ENCODE measurements at regions not wholly inside any gene's neighbourhood (a gene's known extent, or its start where the extent isn't known, plus 50 kb on each side); places are given as distances from the start of the nearest gene placed in this dataset.
A peak's percentile ranks its signal among the peaks of the same experiment; 100 is the strongest.

DNA sequence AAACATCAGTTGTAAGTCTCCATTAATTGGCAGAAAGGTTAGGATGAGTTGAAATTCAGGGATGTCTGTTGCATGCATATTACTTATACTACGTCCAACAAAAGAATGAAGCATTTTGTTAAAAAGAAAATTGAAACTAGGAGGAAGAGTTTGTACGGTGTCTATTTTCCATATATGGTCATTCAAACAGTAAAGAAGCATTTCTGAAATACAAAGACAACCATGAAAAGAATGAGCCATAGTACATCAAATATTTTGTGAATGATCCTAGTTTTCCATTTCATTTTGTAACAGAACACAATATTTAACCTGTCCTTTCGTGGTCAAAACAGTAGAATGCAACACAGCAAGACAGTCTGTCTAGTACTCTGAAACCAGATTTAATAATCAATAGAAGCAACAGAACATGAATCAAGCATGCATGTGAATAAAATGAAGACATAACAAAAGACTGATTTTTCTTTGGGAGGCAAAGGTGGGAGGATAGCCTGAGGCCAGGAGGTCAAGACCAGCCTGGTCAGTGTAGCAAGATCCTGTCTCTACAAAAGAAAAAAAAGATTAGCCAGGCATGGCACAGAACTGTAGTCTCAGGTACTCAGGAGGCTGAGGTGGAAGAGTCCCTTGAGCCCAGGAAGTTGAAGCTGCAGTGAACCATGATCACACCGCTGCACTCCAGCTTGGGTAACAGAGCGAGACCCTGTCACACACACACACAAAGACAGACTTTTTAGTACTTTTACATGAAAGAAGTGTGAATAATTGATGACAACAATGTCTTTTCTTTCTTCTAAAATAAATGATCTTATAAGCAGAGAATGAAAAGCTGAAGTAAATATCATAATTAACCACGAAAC, 156.0 kb downstream of the LRIG3 start:
- peaks cover 0 to 10% (median 5%) of the 10 kb centered on the region in 10 experiments; a peak in 9 of 20 replicates for H3K4me1 ChIP-seq
- peaks cover 0 to 9% (median 0%) of the 10 kb centered on the region in 11 experiments; a peak in 6 of 22 replicates for H3K9me3 ChIP-seq (replicated peaks in 1 of 11)
- no peaks in the 10 kb centered on the region for H4K20me1 ChIP-seq
- H3K4me3 ChIP-seq = no peak overlapping the region
- no peaks in the 10 kb centered on the region for H3K27me3 ChIP-seq
- H3K4me2 ChIP-seq = peak overlapping the region in 6 of 11 experiments; percentile 4 to 42 (median 11); a peak in 7 of 22 replicates
- no peak for TF ChIP-seq Cebpa-rat (IDR thresholded peaks at IDR 0.05)
- H3K27ac ChIP-seq = no peak overlapping the region
- no peak overlapping the region for H3K9ac ChIP-seq
- no peaks in the 10 kb centered on the region for H3K36me3 ChIP-seq

DNA sequence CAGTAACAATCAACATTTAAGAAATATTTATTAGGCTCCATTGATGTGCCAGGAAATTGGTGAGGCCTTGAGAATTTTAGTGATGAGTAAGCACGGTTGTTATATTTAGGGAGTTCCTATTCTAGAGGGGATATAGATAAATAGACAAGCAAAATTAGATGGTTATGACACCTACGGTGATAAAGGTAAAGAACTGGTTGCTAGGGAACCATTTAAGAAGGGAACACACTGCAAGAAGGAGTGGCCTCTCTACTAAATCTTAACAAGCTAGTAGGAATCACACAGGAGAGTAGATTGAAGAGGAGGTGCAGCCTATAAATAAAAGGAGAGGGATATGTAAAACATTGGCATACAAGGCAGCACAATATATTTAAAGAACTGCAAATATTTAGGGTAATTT, 155.2 kb downstream of the LRIG3 start:
- no peaks in the 10 kb centered on the region for H4K20me1 ChIP-seq
- H3K27me3 ChIP-seq = no peaks in the 10 kb centered on the region
- no peaks in the 10 kb centered on the region for H3K36me3 ChIP-seq
- peak overlapping the region in 4 of 11 experiments; percentile 4 to 14 (median 8); a peak in 4 of 22 replicates for H3K4me2 ChIP-seq
- no peak overlapping the region for H3K4me3 ChIP-seq
- peaks cover 0 to 9% (median 0%) of the 10 kb centered on the region in 11 experiments; a peak in 6 of 22 replicates for H3K9me3 ChIP-seq (replicated peaks in 1 of 11)
- no peak for TF ChIP-seq Cebpa-rat (IDR thresholded peaks at IDR 0.05)
- peaks cover 0 to 10% (median 5%) of the 10 kb centered on the region in 10 experiments; a peak in 9 of 20 replicates for H3K4me1 ChIP-seq
- no peak overlapping the region for H3K27ac ChIP-seq
- no peak overlapping the region for H3K9ac ChIP-seq

DNA sequence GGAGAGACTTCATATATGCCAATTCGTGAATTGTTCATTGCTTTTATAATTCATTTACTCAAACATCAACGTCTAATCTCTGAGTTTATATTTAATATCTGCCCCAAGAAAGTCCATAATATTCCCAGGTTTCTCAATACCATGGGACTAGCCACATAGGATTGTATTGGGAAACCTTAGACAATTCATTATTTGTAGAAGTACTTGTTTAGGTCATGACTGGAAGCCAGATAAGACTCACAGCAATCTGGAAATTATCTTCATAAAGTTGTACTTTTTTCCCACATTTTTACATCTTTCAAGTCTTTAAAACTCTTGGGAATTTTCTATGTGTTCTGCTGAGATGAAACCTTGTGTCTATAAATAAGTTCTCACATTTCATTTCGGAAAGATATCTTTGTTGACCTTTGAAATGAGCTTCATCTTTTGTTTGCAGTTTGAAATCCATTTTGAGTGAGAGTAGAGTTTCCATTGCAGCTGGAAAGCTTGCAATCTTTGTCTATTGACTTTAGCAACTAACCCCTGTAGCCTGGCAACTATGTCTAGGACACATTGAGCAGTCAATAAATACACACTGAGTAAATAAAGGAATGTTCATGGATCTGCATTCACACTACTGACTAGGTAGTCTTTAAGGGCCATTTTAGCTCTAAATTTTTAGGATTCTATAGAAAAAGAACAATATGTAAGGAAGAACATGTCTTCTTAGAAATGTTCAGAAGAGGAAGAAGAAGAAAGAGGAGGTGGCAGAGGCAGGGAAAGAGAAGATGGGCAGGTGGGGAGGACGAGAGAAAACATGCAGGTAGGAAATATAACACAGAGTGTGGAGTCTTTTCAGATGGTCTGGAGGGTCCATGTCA, 154.4 kb downstream of the LRIG3 start:
- Histone ChIP-seq H3K4me2 (no peak overlapping the region), H3K9ac (no peak overlapping the region), H3K4me3 (no peak overlapping the region), H3K9me3 (replicated peaks in 1 of 11) (peaks cover 0 to 9% (median 0%) of the 10 kb centered on the region in 11 experiments; a peak in 6 of 22 replicates), H3K27me3 (no peaks in the 10 kb centered on the region), H3K4me1 (peaks cover 0 to 10% (median 5%) of the 10 kb centered on the region in 10 experiments; a peak in 9 of 20 replicates), H4K20me1 (no peaks in the 10 kb centered on the region), H3K36me3 (no peaks in the 10 kb centered on the region), H3K27ac (no peak overlapping the region)
- no peak for TF ChIP-seq Cebpa-rat (IDR thresholded peaks at IDR 0.05)

DNA sequence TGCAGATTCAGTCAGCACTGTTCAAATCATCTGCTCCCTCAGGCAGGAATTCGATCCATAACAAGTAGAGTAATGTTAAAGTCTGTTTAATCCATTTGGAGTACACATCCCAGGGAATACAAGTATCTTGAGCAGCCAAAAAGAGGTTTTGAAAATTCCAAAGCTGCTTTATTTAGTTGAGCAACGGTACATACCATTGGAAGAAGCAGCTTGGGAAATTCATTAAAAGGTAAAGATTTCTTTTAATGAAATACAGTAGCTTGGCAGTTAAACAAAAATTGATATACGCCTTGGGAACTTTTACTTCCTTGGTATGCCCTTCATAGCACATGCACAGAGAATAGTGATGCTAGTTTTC, 153.8 kb downstream of the LRIG3 start:
- Histone ChIP-seq H3K27ac (no peak overlapping the region), H3K9me3 (replicated peaks in 1 of 11) (peaks cover 0 to 9% (median 0%) of the 10 kb centered on the region in 11 experiments; a peak in 6 of 22 replicates), H4K20me1 (no peaks in the 10 kb centered on the region), H3K9ac (no peak overlapping the region), H3K36me3 (no peaks in the 10 kb centered on the region), H3K27me3 (no peaks in the 10 kb centered on the region), H3K4me2 (no peak overlapping the region), H3K4me3 (no peak overlapping the region), H3K4me1 (peaks cover 0 to 10% (median 5%) of the 10 kb centered on the region in 10 experiments; a peak in 9 of 20 replicates)
- TF ChIP-seq Cebpa-rat (IDR thresholded peaks at IDR 0.05) = no peak

DNA sequence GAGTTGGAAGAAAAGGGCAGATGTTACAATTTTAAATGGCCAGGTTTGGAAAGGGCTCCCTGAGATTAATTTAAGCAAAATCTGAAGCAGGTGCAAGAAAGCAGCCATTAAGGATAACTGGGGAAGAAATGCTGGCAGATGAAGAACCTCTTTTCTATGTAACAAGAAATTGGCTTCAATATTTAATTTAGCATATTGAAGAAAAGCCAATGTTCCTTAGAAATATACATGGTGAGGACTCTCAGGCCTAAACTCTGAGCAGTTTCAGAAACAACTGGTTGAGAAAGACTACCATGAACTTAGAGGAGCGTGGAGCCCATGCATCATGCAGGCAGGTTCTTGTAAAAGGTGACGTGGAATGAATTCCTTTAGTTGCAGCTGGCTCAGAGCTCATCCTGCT, 152.8 kb downstream of the LRIG3 start:
- Histone ChIP-seq H3K4me3 (no peak overlapping the region), H3K27ac (no peak overlapping the region), H3K9ac (no peak overlapping the region), H3K4me1 (peaks cover 0 to 10% (median 5%) of the 10 kb centered on the region in 10 experiments; a peak in 9 of 20 replicates), H3K9me3 (replicated peaks in 1 of 11) (peaks cover 0 to 9% (median 0%) of the 10 kb centered on the region in 11 experiments; a peak in 6 of 22 replicates), H3K36me3 (no peaks in the 10 kb centered on the region), H4K20me1 (no peaks in the 10 kb centered on the region), H3K4me2 (no peak overlapping the region), H3K27me3 (no peaks in the 10 kb centered on the region)
- TF ChIP-seq Cebpa-rat (IDR thresholded peaks at IDR 0.05) = no peak

DNA sequence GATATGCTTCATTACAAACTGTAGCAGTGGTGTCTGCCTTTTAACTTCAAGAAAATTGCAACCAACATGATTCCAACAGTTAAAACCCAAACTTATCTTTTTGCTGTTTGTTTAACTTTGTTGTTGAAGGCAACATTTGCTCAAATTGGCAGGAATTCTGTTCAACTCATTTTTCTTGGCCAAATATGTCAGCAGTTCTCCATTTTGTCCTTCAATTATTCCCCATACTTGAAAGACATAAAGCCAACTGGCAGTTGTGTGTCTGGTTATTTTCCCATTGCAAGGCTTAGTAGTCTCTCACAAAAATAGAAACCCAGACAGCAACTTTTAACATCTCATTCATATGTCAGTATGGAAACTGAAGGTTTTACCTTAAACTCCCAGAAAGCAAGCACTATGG, 146.3 kb downstream of the LRIG3 start:
- H3K4me2 ChIP-seq = no peak overlapping the region
- H4K20me1 ChIP-seq = no peaks in the 10 kb centered on the region
- no peak overlapping the region for H3K9ac ChIP-seq
- peaks cover 0 to 5% (median 0%) of the 10 kb centered on the region in 11 experiments; a peak in 6 of 22 replicates for H3K9me3 ChIP-seq (replicated peaks in 1 of 11)
- no peak overlapping the region for H3K27ac ChIP-seq
- no peak for TF ChIP-seq Cebpa-rat (IDR thresholded peaks at IDR 0.05)
- H3K4me3 ChIP-seq = no peak overlapping the region
- H3K36me3 ChIP-seq = no peaks in the 10 kb centered on the region
- no peaks in the 10 kb centered on the region for H3K27me3 ChIP-seq
- H3K4me1 ChIP-seq = peaks cover 0 to 6% (median 0%) of the 10 kb centered on the region in 10 experiments; a peak in 2 of 20 replicates

DNA sequence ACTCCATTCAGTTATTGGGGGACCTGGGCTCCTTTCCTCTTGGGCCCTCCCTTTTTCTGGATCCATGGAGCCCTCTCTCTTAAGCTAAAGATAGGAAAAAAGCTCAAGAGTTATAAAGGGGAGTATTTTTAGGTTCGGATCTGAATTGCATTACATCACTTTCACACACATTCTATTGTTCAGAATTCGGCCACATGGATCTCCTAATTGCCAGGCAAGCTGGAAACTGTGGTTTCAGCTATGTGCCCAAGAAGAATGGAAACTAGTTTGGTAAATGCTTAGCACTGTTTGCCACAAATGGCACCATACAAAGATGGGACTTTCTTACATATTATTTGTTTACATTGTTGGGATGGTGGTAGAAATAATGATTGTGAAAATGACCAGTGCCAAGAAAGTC, 145.6 kb downstream of the LRIG3 start:
- H4K20me1 ChIP-seq = no peaks in the 10 kb centered on the region
- H3K4me1 ChIP-seq = peaks cover 0 to 6% (median 0%) of the 10 kb centered on the region in 10 experiments; a peak in 2 of 20 replicates
- H3K36me3 ChIP-seq = no peaks in the 10 kb centered on the region
- H3K27ac ChIP-seq = no peak overlapping the region
- H3K27me3 ChIP-seq = no peaks in the 10 kb centered on the region
- no peak for TF ChIP-seq Cebpa-rat (IDR thresholded peaks at IDR 0.05)
- H3K9ac ChIP-seq = no peak overlapping the region
- no peak overlapping the region for H3K4me3 ChIP-seq
- H3K9me3 ChIP-seq (replicated peaks in 1 of 11) = no peaks in the 10 kb centered on the region
- H3K4me2 ChIP-seq = no peak overlapping the region

DNA sequence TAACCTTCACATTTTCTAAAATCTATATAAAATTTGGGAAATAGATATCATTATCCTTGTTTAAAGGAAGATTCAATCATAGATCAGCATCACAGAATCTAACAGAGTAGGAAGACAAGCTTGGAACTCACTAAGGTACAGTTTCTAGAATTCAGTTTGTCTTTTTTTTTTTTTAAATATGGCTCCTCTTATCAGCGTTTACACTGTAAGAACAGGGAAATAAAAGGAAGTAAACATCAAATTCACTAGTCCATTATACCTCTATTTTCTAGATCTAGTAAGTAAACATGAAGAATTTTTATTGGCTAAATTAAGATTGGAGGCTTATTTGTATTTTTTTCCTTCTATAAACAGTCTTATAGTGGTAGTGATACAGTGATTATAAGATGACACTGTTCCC, 144.9 kb downstream of the LRIG3 start:
- no peaks in the 10 kb centered on the region for H3K36me3 ChIP-seq
- no peak overlapping the region for H3K4me2 ChIP-seq
- no peak overlapping the region for H3K9ac ChIP-seq
- no peak for TF ChIP-seq Cebpa-rat (IDR thresholded peaks at IDR 0.05)
- H3K4me1 ChIP-seq = peaks cover 0 to 6% (median 0%) of the 10 kb centered on the region in 10 experiments; a peak in 2 of 20 replicates
- H3K9me3 ChIP-seq (replicated peaks in 1 of 11) = no peaks in the 10 kb centered on the region
- no peaks in the 10 kb centered on the region for H4K20me1 ChIP-seq
- H3K27ac ChIP-seq = no peak overlapping the region
- H3K4me3 ChIP-seq = no peak overlapping the region
- no peaks in the 10 kb centered on the region for H3K27me3 ChIP-seq

DNA sequence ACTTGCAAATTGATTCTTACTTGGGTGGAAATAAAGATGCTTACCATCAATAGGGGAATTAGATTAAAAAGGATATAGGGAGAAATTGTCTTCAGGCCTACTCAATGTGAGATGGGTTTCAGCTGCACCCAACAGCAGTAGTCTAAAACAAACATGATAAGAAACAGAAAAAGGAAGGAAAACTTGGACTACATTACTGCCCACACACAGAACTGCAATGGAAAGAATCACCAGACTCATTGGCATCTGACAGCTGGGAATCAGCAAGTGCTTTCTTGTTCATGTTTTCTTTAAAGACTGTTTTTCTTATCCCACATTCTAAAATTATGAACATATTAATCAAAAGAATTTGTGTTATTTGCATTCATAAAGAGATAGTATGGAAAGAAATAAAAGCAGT, 144.2 kb downstream of the LRIG3 start:
- H3K27ac ChIP-seq = no peak overlapping the region
- H3K9me3 ChIP-seq (replicated peaks in 1 of 11) = no peaks in the 10 kb centered on the region
- TF ChIP-seq Cebpa-rat (IDR thresholded peaks at IDR 0.05) = no peak
- no peaks in the 10 kb centered on the region for H3K27me3 ChIP-seq
- peaks cover 0 to 6% (median 0%) of the 10 kb centered on the region in 10 experiments; a peak in 2 of 20 replicates for H3K4me1 ChIP-seq
- H3K4me2 ChIP-seq = no peak overlapping the region
- H3K9ac ChIP-seq = no peak overlapping the region
- no peaks in the 10 kb centered on the region for H4K20me1 ChIP-seq
- H3K36me3 ChIP-seq = no peaks in the 10 kb centered on the region
- no peak overlapping the region for H3K4me3 ChIP-seq
